ENCODE measurements at regions not wholly inside any gene's neighbourhood (a gene's known extent, or its start where the extent isn't known, plus 50 kb on each side); places are given as distances from the start of the nearest gene placed in this dataset.
A peak's percentile ranks its signal among the peaks of the same experiment; 100 is the strongest.
"Not testable (repeated sequence)": the region's sequence is repeated elsewhere in the genome, so short reads cannot be mapped to it uniquely, and the experiment has no call there.

GRCh38 chr10:63829573-63830149 is 308.5 kb downstream of the REEP3 start:
- ATAC-seq (no peak), DNase-seq (no peak)
- CTCF ChIA-PET: no interaction called here
- Mint-ChIP-seq H3K27ac (no peak overlapping the region), H3K9me3 (ENCODE audit: low read depth) (no peaks in the 10 kb centered on the region), H3K4me3 (no peak overlapping the region), H3K27me3 (peaks cover 13% of the 10 kb centered on the region), H3K36me3 (no peaks in the 10 kb centered on the region), H3K4me1 (no peaks in the 10 kb centered on the region)

GRCh38 chr10:63832686-63833085 is 311.5 kb downstream of the REEP3 start:
- CTCF ChIA-PET: no interaction called here

GRCh38 chr10:63833411-63834060 is 312.3 kb downstream of the REEP3 start:
- CTCF ChIA-PET: interaction anchor here (0.7 kb wide), 1 partner anchor 33 kb away, joined by 3 read pairs; no protein-coding TSS in a partner anchor
- H3K27ac Mint-ChIP-seq: no peak overlapping the region

More at GRCh38 chr10:63832686-63833085, 311.5 kb downstream of the REEP3 start:
- Mint-ChIP-seq H3K36me3 (no peaks in the 10 kb centered on the region), H3K27me3 (peaks cover 8% of the 10 kb centered on the region), H3K9me3 (ENCODE audit: low read depth) (no peaks in the 10 kb centered on the region), H3K4me3 (no peak overlapping the region), H3K4me1 (no peaks in the 10 kb centered on the region), H3K27ac (no peak overlapping the region)
- DNase-seq (no peak), ATAC-seq (no peak)

GRCh38 chr10:63836666-63837442 is 315.7 kb downstream of the REEP3 start:
- Mint-ChIP-seq H3K9me3 (ENCODE audit: low read depth) (no peaks in the 10 kb centered on the region), H3K27ac (no peak overlapping the region)
- CTCF ChIA-PET: no interaction called here

More at GRCh38 chr10:63833411-63834060, 312.3 kb downstream of the REEP3 start:
- ATAC-seq: no peak
- no peaks in the 10 kb centered on the region for H3K36me3 Mint-ChIP-seq
- no peak overlapping the region for H3K4me3 Mint-ChIP-seq
- DNase-seq: no peak
- H3K9me3 Mint-ChIP-seq (ENCODE audit: low read depth): no peaks in the 10 kb centered on the region
- peaks cover 8% of the 10 kb centered on the region for H3K27me3 Mint-ChIP-seq
- H3K4me1 Mint-ChIP-seq: no peaks in the 10 kb centered on the region

GRCh38 chr10:63841761-63842160 is 320.6 kb downstream of the REEP3 start:
- Mint-ChIP-seq H3K27ac (no peak overlapping the region), H3K4me1 (no peaks in the 10 kb centered on the region), H3K27me3 (no peaks in the 10 kb centered on the region), H3K4me3 (no peak overlapping the region), H3K9me3 (ENCODE audit: low read depth) (no peaks in the 10 kb centered on the region), H3K36me3 (no peaks in the 10 kb centered on the region)
- no peak for ATAC-seq
- CTCF ChIA-PET: no interaction called here
- no peak for DNase-seq

More at GRCh38 chr10:63836666-63837442, 315.7 kb downstream of the REEP3 start:
- Mint-ChIP-seq H3K36me3 (no peaks in the 10 kb centered on the region), H3K4me1 (no peaks in the 10 kb centered on the region), H3K4me3 (no peak overlapping the region), H3K27me3 (peaks cover 2% of the 10 kb centered on the region)
- no peak for DNase-seq
- no peak for ATAC-seq

GRCh38 chr10:63843107-63843506 is 321.9 kb downstream of the REEP3 start:
- Mint-ChIP-seq H3K4me3 (no peak overlapping the region), H3K9me3 (ENCODE audit: low read depth) (no peaks in the 10 kb centered on the region), H3K27me3 (no peaks in the 10 kb centered on the region), H3K4me1 (no peaks in the 10 kb centered on the region), H3K36me3 (no peaks in the 10 kb centered on the region), H3K27ac (no peak overlapping the region)
- CTCF ChIA-PET: no interaction called here
- ATAC-seq (no peak), DNase-seq (no peak)

- H3K4me3 Mint-ChIP-seq; DNase-seq; CTCF ChIA-PET; H3K9me3 Mint-ChIP-seq (ENCODE audit: low read depth); H3K4me1 Mint-ChIP-seq; H3K36me3 Mint-ChIP-seq; ATAC-seq; H3K27me3 Mint-ChIP-seq; H3K27ac Mint-ChIP-seq: not testable (repeated sequence)
Measured at GRCh38 chr10:63848871-63849270, 327.7 kb downstream of the REEP3 start.

- H3K9me3 Mint-ChIP-seq (ENCODE audit: low read depth): no peaks in the 10 kb centered on the region
- H3K4me1 Mint-ChIP-seq: peaks cover 3% of the 10 kb centered on the region
- DNase-seq (no peak), ATAC-seq (no peak)
- H3K36me3 Mint-ChIP-seq: no peaks in the 10 kb centered on the region
- no peak overlapping the region for H3K27ac Mint-ChIP-seq
- no peak overlapping the region for H3K4me3 Mint-ChIP-seq
- CTCF ChIA-PET: no interaction called here
- peaks cover 30% of the 10 kb centered on the region for H3K27me3 Mint-ChIP-seq
Measured at GRCh38 chr10:63862860-63863259, 341.7 kb downstream of the REEP3 start.

GRCh38 chr10:63865210-63865609 is 344.0 kb downstream of the REEP3 start:
- Mint-ChIP-seq H3K4me1 (peaks cover 3% of the 10 kb centered on the region), H3K27ac (no peak overlapping the region), H3K9me3 (ENCODE audit: low read depth) (no peaks in the 10 kb centered on the region), H3K27me3 (peaks cover 33% of the 10 kb centered on the region), H3K36me3 (no peaks in the 10 kb centered on the region), H3K4me3 (no peak overlapping the region)
- ATAC-seq (no peak), DNase-seq (no peak)
- CTCF ChIA-PET: interaction anchor here (1.3 kb wide), 1 partner anchor 112 kb away, joined by 3 read pairs; no protein-coding TSS in a partner anchor

- CTCF ChIA-PET: interaction anchor here (0.7 to 1.8 kb wide), 17 partner anchors 10 to 316 kb away, joined by 3 to 21 read pairs (median 4); no protein-coding TSS in a partner anchor
- H3K36me3 Mint-ChIP-seq: no peaks in the 10 kb centered on the region
- peaks cover 3% of the 10 kb centered on the region for H3K4me1 Mint-ChIP-seq
- H3K27me3 Mint-ChIP-seq: peaks cover 33% of the 10 kb centered on the region
- DNase-seq (peak; percentile 60), ATAC-seq (peak; percentile 74)
- no peak overlapping the region for H3K27ac Mint-ChIP-seq
- H3K9me3 Mint-ChIP-seq (ENCODE audit: low read depth): no peaks in the 10 kb centered on the region
- H3K4me3 Mint-ChIP-seq: no peak overlapping the region
Measured at GRCh38 chr10:63866075-63866746, 345.0 kb downstream of the REEP3 start.

GRCh38 chr10:63866747-63867140 is 345.5 kb downstream of the REEP3 start:
- no peak overlapping the region for H3K4me3 Mint-ChIP-seq
- peaks cover 3% of the 10 kb centered on the region for H3K4me1 Mint-ChIP-seq
- peak; percentile 45 for ATAC-seq

GRCh38 chr10:63878428-63878827 is 357.2 kb downstream of the REEP3 start:
- no peaks in the 10 kb centered on the region for H3K9me3 Mint-ChIP-seq (ENCODE audit: low read depth)
- H3K27me3 Mint-ChIP-seq: peaks cover 9% of the 10 kb centered on the region
- H3K27ac Mint-ChIP-seq: no peak overlapping the region
- CTCF ChIA-PET: no interaction called here
- no peak for ATAC-seq
- H3K4me3 Mint-ChIP-seq: no peak overlapping the region
- H3K4me1 Mint-ChIP-seq: no peaks in the 10 kb centered on the region
- no peaks in the 10 kb centered on the region for H3K36me3 Mint-ChIP-seq
- no peak for DNase-seq

More at GRCh38 chr10:63866747-63867140, 345.5 kb downstream of the REEP3 start:
- Mint-ChIP-seq H3K27ac (no peak overlapping the region), H3K36me3 (no peaks in the 10 kb centered on the region), H3K9me3 (ENCODE audit: low read depth) (no peaks in the 10 kb centered on the region), H3K27me3 (peaks cover 33% of the 10 kb centered on the region)
- no peak for DNase-seq
- CTCF ChIA-PET: interaction anchor here (0.7 to 1.8 kb wide), 18 partner anchors 10 to 315 kb away, joined by 3 to 21 read pairs (median 4); no protein-coding TSS in a partner anchor

- H3K9me3 Mint-ChIP-seq (ENCODE audit: low read depth): no peaks in the 10 kb centered on the region
- DNase-seq (no peak), ATAC-seq (no peak)
- H3K27ac Mint-ChIP-seq: no peak overlapping the region
- no peak overlapping the region for H3K4me3 Mint-ChIP-seq
- H3K4me1 Mint-ChIP-seq: no peaks in the 10 kb centered on the region
- CTCF ChIA-PET: interaction anchor here (1.6 kb wide), 1 partner anchor 17 kb away, joined by 4 read pairs; no protein-coding TSS in a partner anchor
- H3K27me3 Mint-ChIP-seq: peaks cover 9% of the 10 kb centered on the region
- H3K36me3 Mint-ChIP-seq: no peaks in the 10 kb centered on the region
Measured at GRCh38 chr10:63883861-63884260, 362.7 kb downstream of the REEP3 start.

Data from activated CD8-positive, alpha-beta memory T cell treated with anti-CD3 and anti-CD28 coated beads, Interleukin-2, amount 10 ng/mL, durations not matched to agents 7 days and 5 days (primary cell).